Choroid plexus epithelial cell (primary cell): ENCODE measurements at regions not wholly inside any gene's neighbourhood (a gene's known extent, or its start where the extent isn't known, plus 50 kb on each side); places are given as distances from the start of the nearest gene placed in this dataset.

Source experiments
- DNase-seq: peaks from one replicate; pipeline ENCODE4 v3.0.0-alpha.2; 2010; ENCODE audit warnings: low read depth
- H3K4me3 ChIP-seq: 2 replicates; pipeline ENCODE4 v1.5.1; 2011; ENCODE audit warnings: low read depth, mild to moderate bottlenecking, control low read depth, low read length, moderate library complexity
- CTCF ChIP-seq: conservative IDR thresholded peaks from 2 replicates; pipeline ENCODE4 v1.5.1; 2011; ENCODE audit warnings: low read depth, mild to moderate bottlenecking, control low read depth, inconsistent platforms, low read length, moderate library complexity

GRCh38 chr20:6577451-6577850, 190.0 kb upstream of the BMP2 start:
- no peak for TF ChIP-seq CTCF
- no peak overlapping the region for H3K4me3 ChIP-seq
- DNase-seq = no peak

GRCh38 chr20:6576726-6577125, 190.8 kb upstream of the BMP2 start:
- TF ChIP-seq CTCF = no peak
- DNase-seq = peak; percentile 55
- H3K4me3 ChIP-seq = no peak overlapping the region

GRCh38 chr20:6575912-6576401, 191.5 kb upstream of the BMP2 start:
- TF ChIP-seq CTCF = no peak
- peak; percentile 79 for DNase-seq
- no peak overlapping the region for H3K4me3 ChIP-seq

- no peak overlapping the region for H3K4me3 ChIP-seq
- peak; percentile 96 for DNase-seq
- peak; percentile 18 for TF ChIP-seq CTCF
Observed at GRCh38 chr20:6566821-6567220, 200.7 kb upstream of the BMP2 start.

- DNase-seq = peak; percentile 97
- no peak for TF ChIP-seq CTCF
- no peak overlapping the region for H3K4me3 ChIP-seq
Observed at GRCh38 chr20:6562111-6562510, 205.4 kb upstream of the BMP2 start.

GRCh38 chr20:6560978-6561377, 206.5 kb upstream of the BMP2 start:
- peak; percentile 46 for DNase-seq
- no peak for TF ChIP-seq CTCF

GRCh38 chr20:6559791-6560190, 207.7 kb upstream of the BMP2 start:
- peak; percentile 34 for DNase-seq
- TF ChIP-seq CTCF = no peak
- H3K4me3 ChIP-seq = no peak overlapping the region

More at GRCh38 chr20:6560978-6561377, 206.5 kb upstream of the BMP2 start:
- H3K4me3 ChIP-seq = no peak overlapping the region
